GM12873 (cell line): ENCODE measurements at regions not wholly inside any gene's neighbourhood (a gene's known extent, or its start where the extent isn't known, plus 50 kb on each side); places are given as distances from the start of the nearest gene placed in this dataset.

Experiments used
- TF ChIP-seq, protein P1 (sequence below): IDR thresholded peaks from 2 replicates; pipeline ENCODE4 v1.5.1; 2012; ENCODE audit warnings: low read depth, mild to moderate bottlenecking, moderate library complexity, low read length, control low read depth; ENCODE audit not compliant: insufficient read depth; ENCODE audit errors: missing control alignments

DNA sequence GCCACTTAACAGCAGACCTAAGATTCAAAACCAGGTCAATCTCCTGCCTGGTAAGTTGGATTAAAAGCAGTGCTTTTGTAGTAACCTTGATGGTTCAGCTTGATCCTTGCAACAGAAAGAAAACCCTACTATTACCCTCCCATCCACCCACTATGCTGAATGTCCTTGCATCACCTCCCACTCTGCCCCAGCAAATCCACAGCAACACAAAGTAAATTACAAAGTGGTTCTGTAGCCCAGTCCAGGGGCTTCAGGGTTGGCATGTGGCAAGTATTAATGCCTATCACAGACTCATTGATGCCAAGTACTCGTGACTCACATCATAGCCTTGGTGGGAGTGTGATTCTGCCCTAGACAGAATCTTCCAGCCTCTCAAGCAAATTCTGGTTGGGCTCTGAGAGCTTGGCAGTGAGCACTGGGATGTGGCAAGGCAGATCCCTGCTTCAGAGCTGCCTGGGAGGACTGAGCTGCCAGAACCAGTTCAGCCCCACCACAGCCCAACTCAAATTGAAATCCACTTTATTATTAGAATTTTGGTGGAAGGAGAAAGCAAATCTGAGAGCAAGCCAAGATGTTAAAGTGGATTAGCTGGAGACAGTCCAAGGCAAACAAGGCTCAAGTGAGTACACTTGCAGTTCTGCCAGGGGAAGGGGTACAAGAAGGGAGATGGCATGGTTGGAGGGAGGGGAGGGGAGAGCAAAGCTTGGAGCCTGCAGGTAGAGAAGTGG lies 225.8 kb upstream of the UMPS start:
- TF ChIP-seq, protein P1, sequence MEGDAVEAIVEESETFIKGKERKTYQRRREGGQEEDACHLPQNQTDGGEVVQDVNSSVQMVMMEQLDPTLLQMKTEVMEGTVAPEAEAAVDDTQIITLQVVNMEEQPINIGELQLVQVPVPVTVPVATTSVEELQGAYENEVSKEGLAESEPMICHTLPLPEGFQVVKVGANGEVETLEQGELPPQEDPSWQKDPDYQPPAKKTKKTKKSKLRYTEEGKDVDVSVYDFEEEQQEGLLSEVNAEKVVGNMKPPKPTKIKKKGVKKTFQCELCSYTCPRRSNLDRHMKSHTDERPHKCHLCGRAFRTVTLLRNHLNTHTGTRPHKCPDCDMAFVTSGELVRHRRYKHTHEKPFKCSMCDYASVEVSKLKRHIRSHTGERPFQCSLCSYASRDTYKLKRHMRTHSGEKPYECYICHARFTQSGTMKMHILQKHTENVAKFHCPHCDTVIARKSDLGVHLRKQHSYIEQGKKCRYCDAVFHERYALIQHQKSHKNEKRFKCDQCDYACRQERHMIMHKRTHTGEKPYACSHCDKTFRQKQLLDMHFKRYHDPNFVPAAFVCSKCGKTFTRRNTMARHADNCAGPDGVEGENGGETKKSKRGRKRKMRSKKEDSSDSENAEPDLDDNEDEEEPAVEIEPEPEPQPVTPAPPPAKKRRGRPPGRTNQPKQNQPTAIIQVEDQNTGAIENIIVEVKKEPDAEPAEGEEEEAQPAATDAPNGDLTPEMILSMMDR, result no peak

DNA sequence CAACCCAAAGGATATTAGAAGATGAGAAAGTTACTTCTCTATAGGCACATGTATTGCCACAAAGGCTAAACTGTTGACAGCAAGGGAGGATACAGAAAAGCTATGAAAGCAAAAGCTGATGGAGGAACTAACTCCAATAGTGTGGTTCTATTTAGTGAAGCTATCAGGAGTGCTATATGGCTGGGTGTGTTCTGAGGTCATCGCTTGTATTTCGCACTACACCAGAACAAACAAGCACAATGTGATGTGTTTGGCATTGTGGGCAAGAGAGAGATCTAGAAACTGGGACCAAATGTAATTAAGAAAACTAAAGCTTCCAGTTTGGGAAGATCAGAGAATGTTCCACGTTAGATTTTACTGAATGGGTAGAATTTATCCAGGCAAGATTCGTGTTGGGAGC lies 220.4 kb upstream of the UMPS start:
- TF ChIP-seq, protein P1, result no peak

DNA sequence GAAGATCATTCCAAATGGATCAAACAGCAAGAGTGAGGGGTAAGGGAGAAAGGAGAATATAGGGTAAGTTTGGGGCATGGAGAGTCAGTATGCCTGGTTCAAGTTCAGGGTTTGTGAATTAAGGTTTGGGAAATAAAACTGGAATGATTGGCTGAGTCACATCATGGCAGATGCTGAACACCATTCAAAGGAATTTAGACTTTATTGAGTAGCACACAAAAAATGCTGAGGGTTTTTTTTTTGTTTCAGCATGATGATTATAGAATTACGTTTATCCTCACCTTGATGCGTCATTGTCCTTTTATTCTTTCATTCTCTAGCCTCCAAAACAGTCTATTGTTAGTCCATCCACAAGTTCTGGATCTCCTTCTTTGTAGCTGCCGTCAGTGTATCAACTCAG lies 220.0 kb upstream of the UMPS start:
- TF ChIP-seq, protein P1, result no peak

DNA sequence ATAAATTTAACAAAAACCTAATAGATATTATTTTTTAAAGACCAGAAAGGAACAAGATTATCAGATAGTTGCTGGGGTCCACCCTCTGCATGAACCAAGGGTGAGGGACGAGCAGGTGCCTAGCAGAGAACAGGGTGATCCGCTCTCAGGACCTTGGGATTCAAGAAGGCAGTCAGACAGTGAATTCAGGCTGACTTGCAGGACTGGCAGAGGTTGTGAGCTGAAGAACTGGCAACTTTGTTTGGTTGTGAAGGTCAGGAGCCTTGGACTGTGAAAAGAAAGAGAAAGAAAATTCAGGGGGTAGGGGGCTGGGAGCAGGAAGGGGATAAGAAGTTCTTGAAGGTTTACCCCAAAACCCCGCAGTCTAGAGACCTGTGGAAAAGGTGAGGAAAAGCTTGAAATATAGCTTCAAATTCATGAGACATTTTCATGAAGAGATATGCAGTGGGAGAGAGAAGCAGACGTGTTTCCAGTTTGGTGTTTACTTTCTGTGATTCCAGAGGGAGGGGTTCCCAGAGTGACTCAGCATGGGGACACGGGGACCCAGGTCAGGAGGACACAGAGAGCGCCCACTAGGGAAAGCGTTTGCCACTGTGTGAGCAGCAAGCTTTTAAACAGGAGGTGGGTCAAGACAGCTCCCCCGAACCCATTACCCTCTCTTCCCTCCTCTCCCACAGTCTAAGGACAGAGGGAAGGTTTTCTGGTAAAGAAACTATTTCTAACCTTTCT lies 217.2 kb upstream of the UMPS start:
- TF ChIP-seq, protein P1, result no peak

DNA sequence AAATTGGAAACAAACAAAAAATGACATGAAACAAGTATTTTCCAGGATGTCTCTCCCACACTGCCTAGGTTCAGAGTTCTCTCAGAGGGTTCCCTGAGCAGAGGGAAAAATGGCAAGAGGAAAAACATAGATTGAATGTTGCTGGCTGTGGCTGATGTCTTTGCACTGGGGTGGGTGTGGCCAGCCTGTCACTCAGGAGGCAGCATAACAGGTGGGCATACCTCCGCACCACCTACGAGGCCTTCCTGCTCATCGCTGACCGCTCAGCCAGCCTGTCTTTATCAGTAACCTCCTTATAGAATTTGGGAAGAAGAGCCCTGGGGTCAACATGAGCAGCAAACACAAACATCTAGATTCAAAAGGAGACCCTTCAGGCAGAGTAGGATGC lies 216.6 kb upstream of the UMPS start:
- TF ChIP-seq, protein P1, result no peak

DNA sequence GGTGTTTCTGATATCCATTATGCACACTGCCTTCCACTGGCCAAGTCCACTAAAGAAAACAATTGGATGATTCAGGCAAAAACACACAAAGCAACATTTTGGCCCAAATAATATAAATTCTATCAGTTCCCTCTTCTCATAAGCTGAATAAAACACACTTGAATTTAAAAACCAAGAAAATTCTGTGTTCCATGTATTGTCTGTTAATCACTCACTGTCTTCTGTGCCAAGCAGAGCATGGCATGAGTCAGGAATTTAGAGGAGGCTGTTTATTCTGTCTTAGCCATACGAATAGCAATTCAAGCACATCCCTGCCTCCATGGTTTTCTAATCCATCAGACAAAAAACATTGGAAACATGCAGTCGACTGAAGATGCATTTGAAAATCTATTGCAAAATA lies 215.6 kb upstream of the UMPS start:
- TF ChIP-seq, protein P1, result no peak

DNA sequence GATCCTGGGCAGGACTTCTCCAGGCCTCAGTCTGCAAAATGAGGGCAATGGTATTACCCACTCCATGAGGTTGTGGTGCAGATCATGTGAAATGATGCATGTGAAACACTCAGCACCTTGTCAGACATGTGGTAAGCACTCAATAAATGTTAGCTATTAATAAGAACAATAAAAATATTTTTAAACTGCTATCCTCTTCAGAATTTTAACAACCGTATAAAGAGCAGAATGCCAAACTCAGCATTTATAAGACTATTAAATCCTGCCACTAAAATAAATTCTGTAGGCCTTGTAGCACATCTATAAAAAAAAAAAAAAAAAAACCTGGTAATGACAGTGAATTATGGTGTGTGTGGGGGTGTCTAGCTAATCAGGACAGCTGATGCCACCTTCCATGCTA lies 213.9 kb upstream of the UMPS start:
- TF ChIP-seq, protein P1, result no peak
